Common myeloid progenitor, CD34-positive (primary cell): ENCODE measurements at regions not wholly inside any gene's neighbourhood (a gene's known extent, or its start where the extent isn't known, plus 50 kb on each side); places are given as distances from the start of the nearest gene placed in this dataset.

Experiments
- CTCF ChIA-PET: fragments of 350-600 bp; sonication (Branson Sonifier 250); formaldehyde crosslinking; loops from one replicate; lab custom pipeline; 2021; ENCODE audit warnings: antibody characterized with exemption; lab: Charles Lee
- POLR2A ChIA-PET: fragments of 350-600 bp; sonication (Branson Sonifier 250); formaldehyde crosslinking; loops from one replicate; lab custom pipeline; 2021; ENCODE audit warnings: antibody characterized with exemption; lab: Charles Lee
- DNase-seq, 3 donors: peaks; one replicate each; pipeline versions ENCODE4 v3.0.0 to v3.0.0-alpha.2; 2013
- H3K27ac ChIP-seq, 2 experiments: 1 replicate in 1 of 2; 2 replicates in 1 of 2; pipeline ENCODE4 v1.7.0; 2013; ENCODE audit warnings: inconsistent platforms in 2 of 2, low read length in 2 of 2, mild to moderate bottlenecking in 2 of 2, low read depth in 1 of 2, moderate library complexity in 1 of 2; ENCODE audit not compliant: severe bottlenecking in 2 of 2, insufficient read depth in 1 of 2, poor library complexity in 1 of 2
- H3K27me3 ChIP-seq, 5 experiments: replicated peaks in 2 of 5; 1 replicate in 3 of 5; 2 replicates in 2 of 5; pipeline versions ENCODE4 v1.6.1 to v1.7.0; 2013; ENCODE audit warnings: low read length in 4 of 5, mild to moderate bottlenecking in 2 of 5, moderate library complexity in 2 of 5, inconsistent platforms in 1 of 5; ENCODE audit not compliant: insufficient read depth in 5 of 5, control insufficient read depth in 4 of 5
- H3K36me3 ChIP-seq, 4 experiments: 1 replicate in 2 of 4; 2 replicates in 2 of 4; pipeline versions ENCODE4 v1.6.1 to v1.7.0; 2013; ENCODE audit warnings: low read length in 3 of 4, control low read depth in 1 of 4, mild to moderate bottlenecking in 1 of 4; ENCODE audit not compliant: control insufficient read depth in 4 of 4, insufficient read depth in 4 of 4
- H3K4me1 ChIP-seq, 4 experiments: 1 replicate in 3 of 4; 2 replicates in 1 of 4; pipeline versions ENCODE4 v1.6.1 to v1.7.1; 2013; ENCODE audit warnings: low read length in 3 of 4, mild to moderate bottlenecking in 3 of 4, control low read depth in 1 of 4, inconsistent platforms in 1 of 4, moderate library complexity in 1 of 4; ENCODE audit not compliant: control insufficient read depth in 4 of 4, insufficient read depth in 4 of 4; ENCODE audit errors: control extremely low read depth in 1 of 4
- H3K4me3 ChIP-seq, 7 experiments: 1 replicate in 4 of 7; 2 replicates in 3 of 7; pipeline versions ENCODE4 v1.5.1 to v1.7.0; 2013; ENCODE audit warnings: mild to moderate bottlenecking in 7 of 7, low read length in 6 of 7, moderate library complexity in 6 of 7, inconsistent platforms in 2 of 7, low read depth in 2 of 7, control low read depth in 1 of 7; ENCODE audit not compliant: insufficient read depth in 4 of 7, control insufficient read depth in 1 of 7; ENCODE audit errors: extremely low read depth in 1 of 7
- H3K9me3 ChIP-seq, 5 experiments: 1 replicate in 4 of 5; 2 replicates in 1 of 5; pipeline versions ENCODE4 v1.6.1 to v1.7.1; 2013; ENCODE audit warnings: low read length in 4 of 5, mild to moderate bottlenecking in 2 of 5, inconsistent platforms in 1 of 5, low read depth in 1 of 5, moderate library complexity in 1 of 5; ENCODE audit not compliant: control insufficient read depth in 4 of 5, insufficient read depth in 2 of 5; ENCODE audit errors: control extremely low read depth in 1 of 5
- WGBS: methylation state at CpG from one replicate; pipeline ENCODE4 v1.1.5; 2013; ENCODE audit not compliant: insufficient coverage; 5-methylcytosine and 5-hydroxymethylcytosine counted together

DNA sequence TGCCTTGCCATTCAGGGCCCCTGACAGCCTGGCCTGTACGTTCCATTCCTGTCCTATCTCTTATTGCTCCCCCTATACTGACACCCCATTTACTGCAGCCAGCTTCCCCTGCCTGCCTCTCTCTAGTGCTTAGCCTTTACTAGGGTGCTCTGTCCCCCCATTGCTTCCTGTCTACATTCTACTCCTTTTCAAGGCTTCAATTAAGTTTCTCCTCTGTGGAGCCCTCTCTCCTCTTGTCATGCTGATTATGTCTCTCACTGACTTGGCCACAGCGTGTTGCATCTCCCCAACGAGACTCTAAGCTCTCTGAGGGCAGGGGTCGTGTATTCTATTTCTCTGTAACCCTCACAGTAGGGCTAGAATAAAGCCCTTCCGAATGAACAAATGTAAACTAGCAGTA lies 185.2 kb downstream of the RPLP1 start:
- ChIA-PET CTCF (no interaction called here), POLR2A (no interaction called here)
- 98% methylated on average over 5 of the region's 5 CpGs for WGBS
- H3K9me3 ChIP-seq = peaks cover 0 to 4% (median 0%) of the 10 kb centered on the region in 5 experiments
- no peaks in the 10 kb centered on the region for H3K36me3 ChIP-seq
- DNase-seq = no peak
- no peak overlapping the region for H3K4me3 ChIP-seq
- no peaks in the 10 kb centered on the region for H3K4me1 ChIP-seq
- no peak overlapping the region for H3K27ac ChIP-seq
- no peaks in the 10 kb centered on the region for H3K27me3 ChIP-seq

DNA sequence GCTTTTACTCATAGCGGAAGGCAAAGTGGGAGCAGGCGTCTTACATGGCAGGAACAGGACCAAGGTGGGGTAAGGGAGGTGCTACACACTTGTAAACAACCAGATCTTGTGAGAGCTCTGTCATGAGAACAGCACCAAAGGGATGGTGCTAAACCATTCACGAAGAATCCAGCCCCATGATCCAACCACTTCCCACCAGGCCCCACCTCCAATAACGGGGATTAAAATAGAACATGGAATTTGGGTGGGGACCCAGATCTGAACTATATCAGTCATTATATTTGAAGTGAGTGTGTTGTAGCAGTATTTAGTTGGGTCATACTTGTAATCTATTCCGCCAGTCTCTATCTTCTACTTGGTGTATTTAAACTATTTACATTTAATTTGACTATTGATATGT lies 190.9 kb downstream of the RPLP1 start:
- DNase-seq = no peak
- no peak overlapping the region for H3K27ac ChIP-seq
- CTCF ChIA-PET = no interaction called here
- no peak overlapping the region for H3K4me3 ChIP-seq
- H3K27me3 ChIP-seq = no peaks in the 10 kb centered on the region
- no peaks in the 10 kb centered on the region for H3K4me1 ChIP-seq
- peaks cover 0 to 4% (median 0%) of the 10 kb centered on the region in 5 experiments for H3K9me3 ChIP-seq
- POLR2A ChIA-PET = no interaction called here
- 100% methylated on average over 2 of the region's 5 CpGs for WGBS
- no peaks in the 10 kb centered on the region for H3K36me3 ChIP-seq

DNA sequence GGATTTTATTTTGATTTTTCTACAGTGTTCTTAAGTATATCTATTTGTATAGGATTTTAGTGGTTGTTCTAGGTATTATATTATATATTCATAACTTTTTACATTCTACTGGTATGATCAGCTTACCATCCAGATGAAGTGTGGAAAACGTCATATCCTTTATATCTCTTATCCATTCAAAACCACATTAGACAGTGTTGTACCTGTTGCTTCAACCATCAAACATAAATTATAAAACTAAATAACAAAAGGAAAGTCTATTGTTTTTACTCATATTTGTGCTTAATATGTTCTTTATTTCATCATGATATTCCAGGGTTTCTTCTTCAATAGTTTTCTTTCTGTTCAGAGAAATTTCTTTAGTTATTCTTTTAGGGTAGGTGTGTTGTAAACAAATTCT lies 191.4 kb downstream of the RPLP1 start:
- no peaks in the 10 kb centered on the region for H3K4me1 ChIP-seq
- H3K36me3 ChIP-seq = no peaks in the 10 kb centered on the region
- ChIA-PET CTCF (no interaction called here), POLR2A (no interaction called here)
- H3K9me3 ChIP-seq = peaks cover 0 to 4% (median 0%) of the 10 kb centered on the region in 5 experiments
- H3K4me3 ChIP-seq = no peak overlapping the region
- no peak overlapping the region for H3K27ac ChIP-seq
- DNase-seq = no peak
- WGBS = no CpG with 5 or more reads among the region's 1 CpG
- H3K27me3 ChIP-seq = no peaks in the 10 kb centered on the region

DNA sequence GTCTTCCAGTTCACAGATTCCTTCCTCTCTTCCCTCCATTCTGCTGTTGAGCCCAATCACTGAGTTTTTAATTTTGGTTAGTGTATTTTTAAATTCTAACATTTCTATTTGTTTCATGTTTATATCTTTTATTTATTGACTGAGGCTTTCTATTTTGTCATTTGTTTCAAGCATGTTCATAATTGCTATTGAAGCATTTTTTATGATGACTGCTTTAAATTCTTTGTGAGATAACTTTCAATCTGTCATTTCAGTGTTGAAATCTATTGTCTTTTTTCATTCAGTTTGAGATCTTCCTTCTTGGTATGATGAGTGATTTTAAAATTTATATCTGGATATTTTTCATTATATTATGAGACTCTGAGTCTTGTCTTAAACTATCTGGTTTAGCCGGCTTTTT lies 192.3 kb downstream of the RPLP1 start:
- CTCF ChIA-PET = no interaction called here
- WGBS = no CpG with 5 or more reads among the region's 1 CpG
- DNase-seq = no peak
- POLR2A ChIA-PET = no interaction called here
- Histone ChIP-seq H3K36me3 (no peaks in the 10 kb centered on the region), H3K4me3 (no peak overlapping the region), H3K27ac (no peak overlapping the region), H3K27me3 (peaks cover 0 to 2% (median 0%) of the 10 kb centered on the region in 5 experiments), H3K9me3 (peaks cover 0 to 3% (median 0%) of the 10 kb centered on the region in 5 experiments), H3K4me1 (no peaks in the 10 kb centered on the region)

DNA sequence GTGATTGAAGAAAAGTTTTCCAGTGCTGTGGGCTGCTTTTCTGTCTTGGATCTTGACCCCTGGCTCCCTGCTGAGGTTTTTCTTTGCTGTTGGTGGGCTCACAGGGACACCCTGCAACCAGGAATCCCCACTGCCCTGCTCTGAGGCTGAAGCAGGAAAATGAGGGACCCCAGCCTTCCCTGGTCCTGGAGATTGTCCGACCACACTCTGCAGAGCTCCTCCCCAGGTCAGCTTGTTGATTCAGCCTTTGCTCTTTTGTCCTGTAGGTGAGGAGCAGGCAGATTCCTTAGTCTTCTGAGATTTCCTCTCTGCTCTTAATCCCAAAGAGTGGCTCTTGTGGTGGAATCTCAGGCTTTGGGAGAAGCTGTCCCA lies 194.5 kb downstream of the RPLP1 start:
- DNase-seq = no peak
- CTCF ChIA-PET = no interaction called here
- POLR2A ChIA-PET = no interaction called here
- Histone ChIP-seq H3K36me3 (no peaks in the 10 kb centered on the region), H3K27me3 (peaks cover 0 to 2% (median 0%) of the 10 kb centered on the region in 5 experiments), H3K4me1 (no peaks in the 10 kb centered on the region), H3K27ac (no peak overlapping the region), H3K4me3 (no peak overlapping the region), H3K9me3 (no peaks in the 10 kb centered on the region)
- WGBS = 100% methylated on average over 1 of the region's 1 CpG

DNA sequence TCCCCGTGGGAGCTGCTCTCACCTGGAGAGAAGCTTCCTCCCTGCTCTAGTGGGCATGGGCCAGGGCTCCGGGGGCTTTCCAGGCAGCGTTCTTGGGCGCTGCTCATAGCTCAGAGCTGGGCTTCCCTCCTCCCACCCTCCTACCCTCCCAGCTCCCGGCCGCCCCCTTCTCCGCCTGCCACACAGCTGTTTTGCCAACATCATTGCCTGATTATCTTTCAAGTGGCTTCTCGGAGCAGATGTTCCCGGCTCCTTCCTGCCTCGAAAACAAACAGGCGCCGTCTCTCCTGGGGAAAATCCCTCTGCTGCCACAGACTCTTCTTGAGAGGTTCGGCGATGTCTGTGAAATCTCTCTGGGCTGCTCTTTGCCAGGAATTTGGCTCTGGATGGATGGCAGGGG lies 195.6 kb downstream of the RPLP1 start:
- Histone ChIP-seq H3K27me3 (peaks cover 0 to 2% (median 0%) of the 10 kb centered on the region in 5 experiments), H3K9me3 (no peaks in the 10 kb centered on the region), H3K36me3 (no peaks in the 10 kb centered on the region), H3K4me1 (no peaks in the 10 kb centered on the region), H3K4me3 (no peak overlapping the region), H3K27ac (no peak overlapping the region)
- 84% methylated on average over 13 of the region's 14 CpGs for WGBS
- POLR2A ChIA-PET = no interaction called here
- no peak for DNase-seq
- CTCF ChIA-PET = no interaction called here

DNA sequence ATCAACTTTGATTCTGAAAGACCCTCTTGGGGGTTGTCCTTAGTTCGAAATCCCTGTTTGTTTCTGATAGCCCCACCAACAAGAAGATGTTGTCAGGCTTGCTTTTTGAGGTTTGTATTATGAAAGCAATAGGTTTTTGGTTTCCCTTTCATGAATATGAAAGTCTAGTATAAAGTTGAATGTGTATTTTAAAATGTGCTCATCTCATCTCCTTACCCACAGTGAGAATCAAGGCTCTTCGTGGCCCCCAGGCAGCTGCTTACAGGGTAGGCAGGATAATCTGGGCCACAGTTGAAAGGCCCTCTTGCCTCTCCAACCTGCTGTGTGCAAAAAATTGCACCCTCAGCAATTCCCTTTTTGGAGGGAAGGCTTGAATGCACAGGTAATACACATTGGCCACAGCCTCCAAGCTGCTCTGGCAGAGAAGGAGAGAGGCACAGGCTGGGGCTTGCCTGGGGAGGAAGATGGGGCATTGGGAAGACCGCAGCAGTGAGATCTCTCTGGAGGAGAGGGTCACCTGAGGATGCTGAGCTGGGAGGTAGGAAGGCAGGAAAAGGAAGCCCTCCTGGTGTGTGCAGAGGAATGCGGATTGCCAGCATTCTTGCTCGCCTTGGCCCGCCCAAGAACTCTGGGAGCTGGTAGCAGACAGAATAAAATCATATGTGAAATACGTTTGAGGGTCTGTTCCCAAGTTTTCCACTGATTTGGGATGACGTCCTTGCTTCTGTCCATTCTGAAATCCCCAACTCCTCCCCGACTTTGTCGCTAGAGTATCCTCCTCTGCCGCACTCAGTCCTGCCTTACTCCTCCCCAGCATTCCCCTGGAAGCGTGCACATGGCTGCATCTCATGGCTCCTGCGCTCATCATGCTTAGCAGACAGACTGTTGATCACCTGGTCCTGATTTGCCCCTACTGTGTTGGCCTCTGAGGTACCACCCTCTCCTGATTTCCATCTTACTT lies 196.4 kb downstream of the RPLP1 start:
- Histone ChIP-seq H3K4me3 (no peak overlapping the region), H3K27me3 (peaks cover 0 to 2% (median 0%) of the 10 kb centered on the region in 5 experiments), H3K9me3 (peaks cover 0 to 3% (median 0%) of the 10 kb centered on the region in 5 experiments), H3K27ac (no peak overlapping the region), H3K4me1 (no peaks in the 10 kb centered on the region), H3K36me3 (no peaks in the 10 kb centered on the region)
- POLR2A ChIA-PET = no interaction called here
- no peak for DNase-seq
- WGBS = 89% methylated on average over 12 of the region's 13 CpGs
- CTCF ChIA-PET = interaction anchor here (1.4 kb wide), 1 partner anchor 171 kb away, joined by 3 read pairs; no protein-coding TSS in a partner anchor
